Activated CD4-positive, CD25-positive, alpha-beta regulatory T cell treated with anti-CD3 and anti-CD28 coated beads, Interleukin-2, amount 50 U/mL, for 72 hours (primary cell): ENCODE measurements at regions not wholly inside any gene's neighbourhood (a gene's known extent, or its start where the extent isn't known, plus 50 kb on each side); places are given as distances from the start of the nearest gene placed in this dataset.
"Not testable (repeated sequence)": the region's sequence is repeated elsewhere in the genome, so short reads cannot be mapped to it uniquely, and the experiment has no call there.

Experiments
- DNase-seq: peaks from one replicate; pipeline ENCODE4 v3.0.0; 2021

DNA sequence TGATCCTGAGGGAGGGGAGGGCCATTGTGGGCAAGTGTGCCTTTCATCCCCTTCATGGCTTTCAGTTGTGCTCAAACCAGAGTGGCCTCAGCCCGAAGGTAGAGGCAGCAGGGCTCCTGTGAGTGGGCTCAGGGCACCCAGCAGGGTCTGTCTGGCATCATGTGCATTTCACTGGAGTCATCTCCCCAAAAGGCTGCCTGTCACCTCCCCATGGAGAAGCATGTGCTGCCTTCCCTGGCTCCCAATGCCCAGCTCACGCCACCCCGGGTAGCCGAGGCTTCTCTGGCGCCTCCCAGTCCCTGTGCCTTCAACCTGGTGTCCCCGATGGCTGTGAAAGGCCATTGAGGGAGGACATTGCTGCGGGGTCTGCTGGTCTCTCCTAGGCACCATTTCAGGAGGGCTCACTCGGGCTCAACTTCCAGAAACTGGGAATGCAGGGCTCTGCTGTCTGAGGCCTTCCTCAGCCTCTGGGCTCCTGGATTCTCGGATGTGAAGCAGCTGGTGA lies 213.9 kb downstream of the BANP start:
- DNase-seq: not testable (repeated sequence)

DNA sequence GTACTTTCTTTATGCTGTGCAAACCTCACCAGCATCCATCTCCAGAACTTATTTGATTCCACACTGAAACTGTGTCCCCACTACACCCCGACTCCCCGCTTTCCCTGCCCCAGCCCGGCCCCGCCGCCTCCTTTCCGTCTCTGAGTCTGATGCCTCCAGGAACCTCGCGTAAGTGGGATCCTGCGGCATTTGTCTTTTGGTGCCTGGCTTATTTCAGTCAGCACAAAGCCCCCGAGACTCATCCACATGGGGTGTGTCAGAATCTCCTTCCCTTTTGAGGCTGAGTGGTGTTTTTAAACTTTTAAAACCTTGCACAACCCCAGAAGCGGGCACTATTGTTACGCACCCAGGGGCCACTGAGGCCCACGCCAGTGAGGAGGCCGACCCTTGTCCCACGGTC lies 214.4 kb downstream of the BANP start:
- not testable (repeated sequence) for DNase-seq

DNA sequence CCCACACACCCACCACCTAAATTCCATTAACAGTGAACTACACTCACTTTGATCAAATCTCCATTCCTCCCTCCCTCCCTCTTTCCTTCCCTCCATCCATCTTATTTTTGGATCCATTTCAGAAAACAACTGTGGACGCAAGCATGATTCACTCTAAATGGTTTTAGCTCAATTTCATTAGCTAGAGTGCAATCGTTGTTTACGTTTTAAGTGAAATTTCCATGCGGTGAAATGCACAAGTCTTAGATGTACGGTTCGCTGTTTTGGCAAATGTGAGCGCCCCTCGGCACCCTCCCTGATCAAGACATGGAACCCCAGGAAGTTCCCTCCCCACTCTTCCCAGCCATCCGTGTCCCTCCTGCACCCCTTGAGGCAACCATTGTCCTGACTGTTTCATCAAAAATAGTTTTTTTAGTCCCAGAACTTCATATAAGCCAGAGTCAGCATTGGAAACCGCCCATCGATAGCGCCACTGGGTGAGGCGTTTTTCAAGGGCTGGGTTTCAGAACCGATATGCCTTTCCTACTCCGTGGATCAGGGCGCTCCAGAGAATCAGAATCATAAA lies 215.1 kb downstream of the BANP start:
- not testable (repeated sequence) for DNase-seq

DNA sequence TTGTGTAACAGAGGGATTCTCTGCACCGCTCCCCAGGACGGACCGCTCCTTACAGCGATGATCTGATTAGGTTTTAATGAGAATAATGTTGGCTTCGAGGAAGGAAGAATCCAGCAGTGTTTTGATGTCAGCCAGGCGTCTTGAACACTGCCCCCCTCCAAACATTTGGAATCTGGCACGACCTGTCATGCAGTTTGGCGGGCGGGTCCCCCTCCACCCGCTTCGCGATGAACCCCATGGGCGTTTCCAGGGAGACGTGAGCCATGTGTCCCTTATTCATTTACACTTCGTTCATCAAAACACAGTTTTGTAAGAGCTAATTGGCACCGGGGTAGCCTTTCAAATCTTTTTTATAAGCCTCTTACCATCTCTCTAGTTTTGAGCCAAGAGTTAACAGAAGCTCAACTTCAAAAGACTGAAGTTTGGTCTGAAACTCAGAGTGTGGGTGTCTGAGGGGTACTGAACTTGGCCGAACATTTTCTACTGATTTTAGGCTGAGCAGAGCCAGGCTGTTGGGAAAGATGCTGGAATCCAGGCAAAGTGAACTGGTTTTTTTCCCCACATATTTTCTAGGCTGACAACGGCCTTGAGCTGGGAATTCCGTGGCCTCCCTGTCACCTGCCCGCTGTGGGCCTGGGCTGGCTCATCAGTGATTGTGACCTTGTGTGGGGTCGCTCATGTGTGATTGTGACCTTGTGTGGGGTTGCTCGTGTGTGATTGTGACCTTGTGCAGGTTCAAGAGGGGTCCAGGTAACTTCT lies 214.8 kb upstream of the ZNF469 start:
- not testable (repeated sequence) for DNase-seq

DNA sequence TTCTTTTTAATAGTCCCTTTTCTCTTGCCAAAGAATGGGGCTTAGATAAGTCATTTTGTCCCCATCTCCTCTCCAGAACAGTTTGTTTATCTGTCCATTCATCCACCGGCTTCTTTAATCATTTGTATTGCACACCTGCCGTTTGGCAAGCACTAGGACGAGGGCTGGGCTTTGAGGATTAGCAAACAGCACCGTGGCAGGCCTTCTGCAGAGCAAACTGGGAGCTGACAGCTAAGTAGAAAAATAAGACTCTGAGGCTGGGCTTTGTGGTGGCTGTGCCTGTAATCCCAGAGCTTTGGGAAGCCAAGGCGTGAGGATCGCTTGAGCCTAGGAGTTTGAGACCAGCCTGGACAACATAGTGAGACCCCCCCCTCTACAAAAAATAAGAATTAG lies 214.2 kb upstream of the ZNF469 start:
- not testable (repeated sequence) for DNase-seq

DNA sequence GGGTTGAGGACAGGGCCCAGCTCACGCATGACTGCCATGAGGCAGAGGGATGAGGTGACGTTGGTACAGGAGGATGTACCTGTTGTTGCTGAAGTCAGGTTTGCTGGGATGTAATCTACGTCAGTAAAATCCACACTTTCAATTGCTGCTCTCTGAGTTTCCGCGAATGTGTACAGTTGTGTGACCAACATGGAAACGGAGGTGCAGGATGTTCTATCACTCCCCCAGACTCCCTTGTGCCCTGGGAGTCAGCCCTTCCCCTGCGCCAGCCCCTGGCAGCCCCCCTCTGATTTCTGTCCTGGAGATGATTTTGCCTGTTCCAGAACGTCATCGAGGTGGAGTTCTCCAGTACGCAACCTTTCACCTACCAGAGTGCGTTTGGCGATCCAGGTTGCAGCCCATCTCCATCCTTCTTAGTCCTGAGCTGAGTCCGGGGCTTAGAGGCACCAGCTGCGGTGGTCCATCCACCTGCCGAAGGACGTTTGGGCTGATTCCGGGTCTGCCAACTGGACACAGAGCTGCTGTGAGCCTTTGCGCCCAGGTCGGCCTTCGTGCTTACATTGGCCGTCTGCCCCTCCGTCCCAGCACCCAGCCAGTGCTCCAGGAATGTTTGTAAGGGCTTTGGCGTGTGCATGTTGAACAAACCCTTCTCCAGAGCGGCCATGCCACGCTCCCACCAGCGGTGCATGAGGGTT lies 213.5 kb upstream of the ZNF469 start:
- not testable (repeated sequence) for DNase-seq

DNA sequence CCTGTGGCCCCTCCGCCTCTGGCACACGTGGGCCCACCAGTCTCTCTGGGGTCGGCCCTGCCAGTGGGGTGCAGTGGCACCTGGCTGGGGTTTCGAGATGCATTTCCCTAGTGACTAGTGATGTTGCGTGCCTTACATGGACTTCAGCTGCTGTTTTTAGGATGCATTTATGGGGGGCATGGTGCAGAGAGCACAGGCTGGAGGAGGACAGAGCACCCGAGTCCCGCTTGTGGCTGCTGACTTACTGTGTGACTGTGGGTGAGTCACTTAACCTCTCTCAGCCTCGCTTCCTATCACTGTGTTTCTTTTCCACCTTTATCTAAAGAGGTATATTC lies 213.0 kb upstream of the ZNF469 start:
- DNase-seq: not testable (repeated sequence)

DNA sequence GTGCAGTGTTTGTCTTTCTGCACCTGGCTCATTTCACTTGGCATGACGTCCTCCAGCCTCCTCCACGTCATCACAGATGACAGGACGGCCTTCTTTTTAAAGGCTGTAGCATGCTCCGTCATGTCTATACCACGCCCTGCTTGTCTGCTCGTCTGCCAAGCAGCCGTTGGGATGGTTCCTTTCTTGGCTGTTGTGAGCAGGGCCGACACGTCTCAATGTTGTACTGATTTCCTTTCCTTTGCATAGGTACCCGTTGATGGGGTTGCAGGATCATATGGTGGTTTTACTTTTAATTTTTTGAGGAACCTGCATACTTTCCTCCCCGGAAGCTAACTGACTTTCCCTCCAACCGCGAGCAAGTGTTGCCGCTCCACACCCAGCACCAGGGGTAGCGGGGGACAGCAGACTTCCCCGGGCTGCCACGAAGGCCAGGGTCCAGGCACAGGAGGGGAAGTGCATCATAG lies 212.2 kb upstream of the ZNF469 start:
- DNase-seq: no peak

DNA sequence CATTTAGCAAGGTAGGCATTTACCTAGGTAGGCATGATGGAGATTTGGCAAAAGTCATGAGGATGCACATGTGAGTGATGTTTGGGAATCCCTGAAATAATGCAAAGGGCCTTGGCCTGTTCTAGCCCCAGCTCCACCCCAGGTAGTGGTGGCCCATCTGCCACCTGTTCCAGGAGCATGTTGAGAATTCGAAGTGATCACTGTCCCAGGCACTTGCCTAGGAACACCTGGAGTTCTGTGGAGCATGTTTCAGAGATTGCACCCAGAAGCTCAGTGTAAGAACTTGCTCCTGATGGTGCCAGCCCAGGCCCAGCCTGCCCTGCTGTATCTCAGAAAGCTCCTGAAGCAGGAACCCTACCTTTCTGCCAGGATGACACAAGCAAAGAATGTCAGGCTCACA lies 211.6 kb upstream of the ZNF469 start:
- not testable (repeated sequence) for DNase-seq

DNA sequence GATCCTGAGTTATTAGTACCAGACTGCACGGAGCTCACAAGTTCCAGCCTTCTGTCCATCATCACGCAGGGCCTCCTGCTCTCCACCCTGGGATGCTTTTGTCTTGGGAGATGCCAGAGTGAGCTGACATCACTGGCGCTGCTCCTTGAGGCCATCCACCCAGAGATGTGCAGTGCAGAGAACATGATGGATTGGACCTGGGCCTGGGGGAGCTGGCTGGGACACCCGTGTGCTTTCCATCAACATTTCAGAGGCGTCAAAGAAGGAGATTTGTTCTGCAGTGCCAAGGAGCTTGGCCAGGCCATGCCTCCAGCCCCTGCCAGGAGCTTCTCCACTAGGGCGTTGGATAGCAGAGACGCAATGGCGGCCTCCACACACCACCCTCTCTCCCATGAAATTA lies 206.6 kb upstream of the ZNF469 start:
- not testable (repeated sequence) for DNase-seq

DNA sequence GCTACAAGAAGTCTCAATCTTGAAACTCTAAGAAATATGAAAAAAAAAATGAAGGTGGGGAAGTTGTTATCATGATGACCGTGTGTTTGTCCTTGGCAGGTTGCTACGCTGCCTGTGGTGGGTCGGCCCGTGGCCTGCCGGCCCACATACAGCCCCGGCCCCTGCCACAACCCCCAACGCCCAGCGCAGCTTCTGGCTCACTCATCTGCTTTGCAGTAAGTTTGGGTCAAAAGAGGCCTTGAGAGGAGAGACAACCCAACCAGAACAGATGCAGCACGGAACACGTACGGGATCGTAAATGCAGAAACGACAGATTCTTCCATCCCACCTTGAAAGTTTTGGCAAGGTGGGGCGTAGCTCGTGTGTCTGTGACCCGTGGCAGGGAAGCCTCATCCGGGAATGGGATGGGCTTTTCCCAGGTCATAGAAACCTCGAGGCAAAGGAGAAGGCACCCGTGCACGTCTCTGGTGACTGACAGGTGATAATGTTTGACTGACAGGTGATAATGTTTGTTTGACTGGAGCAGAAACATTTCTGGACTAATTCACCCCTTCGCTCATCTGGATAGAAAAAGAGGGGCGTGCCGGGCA lies 206.1 kb upstream of the ZNF469 start:
- not testable (repeated sequence) for DNase-seq

DNA sequence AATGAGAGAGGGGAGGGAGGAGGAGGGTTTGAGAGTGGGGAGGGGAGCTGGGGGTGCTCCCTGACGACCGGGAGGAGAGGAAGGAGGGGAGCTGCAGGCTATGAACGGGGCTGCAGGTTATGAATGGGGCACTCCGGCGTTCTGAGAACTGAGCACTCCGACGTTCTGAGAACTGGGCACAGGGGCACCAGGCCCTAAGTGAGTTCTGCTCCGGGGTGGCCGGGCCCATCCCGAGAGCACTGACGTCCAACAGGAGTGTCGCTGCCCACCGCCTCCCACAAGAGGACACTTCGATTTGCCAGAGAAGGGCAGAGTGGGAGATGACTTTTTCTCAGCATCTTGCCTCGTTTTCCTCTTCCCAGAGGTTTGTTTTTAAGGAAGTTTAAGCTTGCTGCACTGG lies 204.5 kb upstream of the ZNF469 start:
- DNase-seq: not testable (repeated sequence)

DNA sequence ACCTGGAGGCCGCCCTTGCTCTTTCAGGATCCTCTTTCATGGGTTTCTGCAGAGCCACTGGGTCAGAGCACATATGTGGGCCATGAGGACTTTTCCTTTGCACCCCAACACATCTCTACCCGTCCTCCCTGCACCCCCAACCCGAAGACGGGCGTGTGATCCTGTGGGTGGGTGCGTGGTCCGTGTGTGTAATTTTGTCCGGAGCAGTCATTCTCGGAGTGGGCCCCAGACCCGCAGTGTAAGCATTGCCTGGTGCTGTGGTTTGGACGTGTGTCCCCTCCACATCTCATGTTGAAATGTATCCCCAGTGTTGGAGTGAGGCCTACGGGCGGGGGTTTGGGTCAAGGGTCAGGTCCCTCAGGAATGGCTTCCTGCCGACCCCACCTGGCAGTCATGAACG lies 203.9 kb upstream of the ZNF469 start:
- not testable (repeated sequence) for DNase-seq

DNA sequence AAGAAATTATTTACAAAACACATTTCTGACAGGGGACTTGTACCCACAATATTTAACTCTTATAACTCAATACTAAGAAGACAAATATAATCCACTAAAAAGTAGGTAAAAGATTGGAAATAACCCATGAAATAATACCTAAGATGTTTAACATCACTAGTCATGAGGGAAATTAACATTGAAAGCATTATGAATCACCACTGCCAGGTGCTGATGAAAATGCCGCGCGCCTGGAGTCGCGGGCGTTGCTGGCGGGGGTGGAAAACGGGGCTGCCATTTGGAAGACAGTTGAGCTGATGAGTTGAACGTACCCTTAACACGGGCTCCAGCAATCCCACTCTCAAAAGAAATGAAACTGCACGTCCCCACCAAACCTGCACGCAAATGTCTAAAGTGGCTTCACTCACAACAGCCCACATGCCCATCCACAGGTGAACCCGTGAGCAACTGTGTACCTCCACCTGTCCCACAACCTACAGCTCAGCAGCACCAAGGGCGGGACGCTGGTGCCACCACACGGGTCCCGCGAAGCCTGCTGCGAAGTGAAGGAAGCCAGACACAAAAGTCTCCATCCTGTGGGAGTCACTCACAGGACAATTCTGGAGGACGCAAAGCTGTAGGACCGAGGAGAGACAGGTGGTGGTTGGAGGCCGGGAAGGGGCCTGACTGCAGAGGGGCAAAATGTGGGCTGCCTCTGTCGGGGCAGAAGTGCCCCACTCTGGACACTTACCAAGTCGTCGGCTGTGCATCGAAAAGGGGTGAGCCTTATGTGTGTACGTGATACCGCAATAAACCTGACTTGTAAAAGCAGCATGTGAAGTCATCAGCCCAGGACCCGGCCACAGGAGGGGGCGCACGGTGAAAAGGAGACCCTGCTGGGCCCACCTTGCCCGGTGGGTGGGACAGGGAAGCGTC lies 199.5 kb upstream of the ZNF469 start:
- DNase-seq: not testable (repeated sequence)

DNA sequence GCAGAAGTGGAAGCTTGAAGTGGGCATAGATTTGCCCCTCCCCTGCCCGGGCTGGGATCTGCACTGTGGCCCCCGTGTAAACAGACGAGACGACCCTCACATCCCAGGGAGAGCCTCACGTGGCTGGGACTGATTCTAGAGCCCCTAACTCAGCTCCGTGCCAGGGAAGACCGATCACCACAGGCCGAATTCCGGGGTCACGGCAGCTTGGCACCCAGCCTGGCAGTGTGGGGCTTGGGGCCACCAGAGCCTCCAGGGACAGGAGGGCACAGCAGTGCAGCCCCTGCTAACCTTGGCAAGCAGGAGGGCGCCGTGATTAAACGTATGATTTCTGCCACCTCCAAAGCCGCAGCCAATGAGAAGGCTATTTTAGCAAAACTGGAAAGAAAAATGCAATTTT lies 198.7 kb upstream of the ZNF469 start:
- DNase-seq: not testable (repeated sequence)

DNA sequence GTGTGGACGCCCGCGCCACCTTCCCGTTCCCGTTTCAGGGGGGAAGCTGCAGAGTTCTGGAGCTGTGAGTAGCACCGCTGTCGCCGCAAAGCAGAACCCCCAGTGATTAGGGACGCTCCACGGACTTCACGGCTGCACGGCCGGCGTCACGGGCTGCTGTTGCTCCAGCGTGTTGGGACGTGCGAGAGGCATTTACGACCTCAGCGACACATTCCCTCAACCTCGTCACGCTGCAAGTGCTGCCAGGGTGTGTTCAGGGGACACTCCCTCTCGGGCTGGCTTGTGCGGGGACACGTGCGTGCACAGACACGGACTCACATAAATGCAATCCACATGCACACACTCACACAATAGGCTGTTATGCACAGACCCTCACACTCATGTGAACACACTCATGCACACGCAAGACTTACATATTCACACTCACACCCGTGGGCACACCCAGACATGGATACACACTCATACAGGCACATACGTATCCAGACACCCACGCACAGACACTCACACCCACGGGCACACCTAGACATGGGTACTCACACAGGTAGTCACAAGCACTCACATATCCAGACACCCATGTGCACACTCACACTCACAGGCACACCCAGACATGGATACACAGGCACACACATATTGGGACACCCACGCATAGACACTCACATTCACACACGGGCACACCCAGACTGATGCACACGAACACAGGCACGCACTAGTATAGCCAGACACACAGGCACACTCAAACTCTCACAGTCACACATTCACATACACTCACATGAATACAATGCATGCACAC lies 198.0 kb upstream of the ZNF469 start:
- not testable (repeated sequence) for DNase-seq

DNA sequence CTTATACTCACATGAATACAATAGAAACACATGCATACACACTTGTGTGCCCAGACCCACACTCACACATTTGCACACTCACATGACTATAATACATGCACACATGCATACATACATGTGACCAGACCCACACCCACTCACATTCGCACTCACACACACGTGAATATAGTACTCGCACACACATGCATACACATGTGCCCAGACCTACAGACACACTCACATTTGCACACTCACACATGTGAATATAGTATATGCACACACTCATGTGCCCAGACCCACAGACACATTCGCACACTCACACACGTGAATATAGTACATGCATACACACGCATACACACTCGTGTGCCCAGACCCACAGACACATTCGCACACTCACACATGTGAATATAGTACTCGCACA lies 197.4 kb upstream of the ZNF469 start:
- not testable (repeated sequence) for DNase-seq

DNA sequence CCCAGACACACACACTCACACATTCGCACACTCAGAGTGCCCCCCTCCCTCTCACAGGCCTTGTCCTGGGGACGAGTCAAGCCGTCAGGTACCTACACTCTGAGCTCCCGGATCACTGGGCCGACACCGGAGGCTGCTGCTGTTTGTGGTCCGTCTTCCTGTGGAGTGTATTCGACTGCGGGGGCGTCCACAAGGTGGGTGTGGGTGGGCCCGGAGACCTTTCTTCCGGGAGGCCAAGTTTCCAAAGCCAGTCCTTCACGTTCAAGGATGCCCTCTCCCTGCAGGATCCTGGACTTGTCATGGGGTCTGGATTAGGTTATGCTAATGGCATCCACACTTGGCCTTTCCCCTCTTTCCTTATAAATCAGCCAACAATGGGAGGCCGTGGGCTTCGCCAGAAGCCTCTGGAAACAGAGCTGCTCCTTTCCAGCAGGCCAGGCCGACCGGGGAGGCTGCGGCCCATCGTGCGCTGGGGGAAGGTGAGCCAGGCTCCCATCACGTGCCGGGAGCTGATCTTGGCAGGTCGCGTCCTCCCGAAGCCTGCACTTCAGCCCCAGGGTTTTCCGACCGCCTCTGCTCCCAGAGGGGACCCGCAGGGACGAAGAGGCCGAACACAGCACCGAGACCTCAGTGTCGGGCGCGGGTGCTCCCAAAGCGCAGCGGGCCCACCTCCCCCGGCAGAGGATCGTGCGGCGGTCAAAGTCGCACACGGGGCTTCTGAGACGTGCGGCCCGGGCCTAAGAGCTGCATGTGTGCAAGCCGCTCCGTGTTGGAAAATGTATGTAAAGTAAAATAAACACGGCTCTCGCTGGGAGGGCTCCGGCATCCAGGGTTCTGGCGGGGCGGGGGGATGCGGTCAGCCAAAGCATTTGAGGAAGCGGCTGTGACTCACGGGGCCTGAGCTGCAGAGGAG lies 196.5 kb upstream of the ZNF469 start:
- not testable (repeated sequence) for DNase-seq

DNA sequence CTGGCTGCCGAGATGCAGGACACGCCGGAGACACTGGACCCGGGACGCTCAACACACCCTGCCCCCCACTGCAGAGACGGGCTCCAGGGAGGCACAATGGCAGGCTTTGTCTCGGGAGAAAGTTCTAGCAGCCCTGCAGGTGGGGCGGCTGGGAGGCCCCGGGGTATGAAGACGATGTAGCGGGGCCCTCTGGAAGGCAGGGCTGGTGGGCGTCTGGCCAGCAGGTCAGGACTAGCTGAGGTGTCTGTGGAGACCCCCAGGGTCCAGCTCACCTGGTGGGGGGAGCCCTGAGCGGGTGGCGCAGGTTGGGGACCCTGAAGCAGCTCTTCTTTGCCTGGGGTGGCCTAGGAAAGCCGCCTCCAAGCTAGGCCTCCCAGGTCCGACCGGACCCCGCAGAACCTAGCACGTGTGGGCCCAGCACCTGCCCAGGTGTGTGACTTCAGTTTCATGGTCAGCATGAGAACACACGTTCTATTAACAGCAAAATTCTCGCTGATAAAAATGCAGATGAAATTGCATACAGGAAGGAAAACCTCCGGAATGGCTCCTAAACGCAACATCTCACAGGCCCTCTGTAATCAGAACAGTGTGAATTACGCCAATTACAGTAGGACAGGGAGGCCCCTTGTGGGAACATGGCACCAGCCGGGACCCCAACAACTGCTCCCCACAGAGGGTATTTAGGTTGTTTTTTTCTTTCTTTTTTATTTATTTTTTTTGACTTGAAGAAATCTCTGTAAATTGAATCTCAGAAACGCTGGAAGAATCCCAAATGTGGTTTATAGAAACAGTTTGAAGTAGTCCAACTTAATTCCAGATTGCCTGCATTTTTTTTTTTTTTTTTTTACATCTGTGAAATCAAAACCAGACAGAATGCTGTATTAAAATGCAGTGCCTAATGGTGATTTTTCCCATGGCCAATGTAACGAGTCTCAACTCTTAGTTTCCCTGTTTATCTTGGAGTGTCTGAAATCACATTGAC lies 195.6 kb upstream of the ZNF469 start:
- not testable (repeated sequence) for DNase-seq
